Uterus (tissue), 3 donors: ENCODE measurements at regions not wholly inside any gene's neighbourhood (a gene's known extent, or its start where the extent isn't known, plus 50 kb on each side); places are given as distances from the start of the nearest gene placed in this dataset.

Source experiments
- DNase-seq, 2 donors: peaks; one replicate each; pipeline ENCODE4 v3.0.0-alpha.2; 2019 to 2020
- H3K27ac ChIP-seq, 2 donors: fragments of 200-600 bp; sonication (generic); 1 replicate in 1 of 2; 2 replicates in 1 of 2; pipeline ENCODE4 v1.5.1; 2016 to 2018
- H3K27me3 ChIP-seq, 2 donors: fragments of 200-600 bp; sonication (generic); one replicate each; pipeline ENCODE4 v1.5.1; 2018 to 2019; ENCODE audit warnings: control low read depth in 1 of 2
- H3K36me3 ChIP-seq, 2 donors: fragments of 200-600 bp; sonication (generic); one replicate each; pipeline ENCODE4 v1.5.1; 2019; ENCODE audit warnings: control low read depth in 1 of 2
- H3K4me1 ChIP-seq, 2 donors: fragments of 200-600 bp; sonication (generic); one replicate each; pipeline ENCODE4 v1.5.1; 2018 to 2019; ENCODE audit warnings: control low read depth in 1 of 2
- H3K4me3 ChIP-seq, 2 donors: fragments of 200-600 bp; sonication (generic); 1 replicate in 1 of 2; 2 replicates in 1 of 2; pipeline ENCODE4 v1.5.1; 2018 to 2019; ENCODE audit warnings: mild to moderate bottlenecking in 1 of 2
- H3K9me3 ChIP-seq, 2 donors: fragments of 200-600 bp; sonication (generic); one replicate each; pipeline ENCODE4 v1.5.1; 2019; ENCODE audit warnings: control low read depth in 1 of 2
- POLR2A ChIP-seq, 2 donors: fragments of 450-650 bp; IDR thresholded peaks; one replicate each; pipeline ENCODE4 v1.6.1; 2016; ENCODE audit warnings: antibody characterized with exemption in 2 of 2, mild to moderate bottlenecking in 1 of 2, moderate library complexity in 1 of 2
- intact Hi-C: fragments of 100-400 bp; cut with DNase I; formaldehyde crosslinking; loops from one replicate; pipeline ENCODE4 v1.15.1; 2023; ENCODE audit warnings: low total_unique reads
- TF ChIP-seq, protein P1 (sequence below), 4 experiments: fragments of 200-600 bp in 2 of 4; fragments of 450-650 bp in 2 of 4; sonication (generic) in 2 of 4; IDR thresholded peaks; one replicate each; pipeline ENCODE4 v1.5.1; 2016 to 2019; ENCODE audit warnings: antibody characterized with exemption in 4 of 4, mild to moderate bottlenecking in 2 of 4, moderate library complexity in 1 of 4
- donor health status: DM: yes; HTN: yes; CAD: no.

- no peak overlapping the region for H3K4me3 ChIP-seq
- no peaks in the 10 kb centered on the region for H3K9me3 ChIP-seq
- DNase-seq, result no peak
- intact Hi-C loops, result no loop called here
- no peaks in the 10 kb centered on the region for H3K4me1 ChIP-seq
- no peaks in the 10 kb centered on the region for H3K27me3 ChIP-seq
- no peaks in the 10 kb centered on the region for H3K36me3 ChIP-seq
- no peak for TF ChIP-seq POLR2A (IDR thresholded peaks at IDR 0.05)
- TF ChIP-seq, protein P1, sequence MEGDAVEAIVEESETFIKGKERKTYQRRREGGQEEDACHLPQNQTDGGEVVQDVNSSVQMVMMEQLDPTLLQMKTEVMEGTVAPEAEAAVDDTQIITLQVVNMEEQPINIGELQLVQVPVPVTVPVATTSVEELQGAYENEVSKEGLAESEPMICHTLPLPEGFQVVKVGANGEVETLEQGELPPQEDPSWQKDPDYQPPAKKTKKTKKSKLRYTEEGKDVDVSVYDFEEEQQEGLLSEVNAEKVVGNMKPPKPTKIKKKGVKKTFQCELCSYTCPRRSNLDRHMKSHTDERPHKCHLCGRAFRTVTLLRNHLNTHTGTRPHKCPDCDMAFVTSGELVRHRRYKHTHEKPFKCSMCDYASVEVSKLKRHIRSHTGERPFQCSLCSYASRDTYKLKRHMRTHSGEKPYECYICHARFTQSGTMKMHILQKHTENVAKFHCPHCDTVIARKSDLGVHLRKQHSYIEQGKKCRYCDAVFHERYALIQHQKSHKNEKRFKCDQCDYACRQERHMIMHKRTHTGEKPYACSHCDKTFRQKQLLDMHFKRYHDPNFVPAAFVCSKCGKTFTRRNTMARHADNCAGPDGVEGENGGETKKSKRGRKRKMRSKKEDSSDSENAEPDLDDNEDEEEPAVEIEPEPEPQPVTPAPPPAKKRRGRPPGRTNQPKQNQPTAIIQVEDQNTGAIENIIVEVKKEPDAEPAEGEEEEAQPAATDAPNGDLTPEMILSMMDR (IDR thresholded peaks at IDR 0.05), result no peak
- no peak overlapping the region for H3K27ac ChIP-seq
These were observed 101.7 kb upstream of the BMP2 start for GRCh38 chr20:6665621-6666355.

- intact Hi-C loops, result no loop called here
- Histone ChIP-seq H3K27ac (no peak overlapping the region), H3K36me3 (no peaks in the 10 kb centered on the region), H3K9me3 (no peaks in the 10 kb centered on the region), H3K27me3 (no peaks in the 10 kb centered on the region), H3K4me1 (no peaks in the 10 kb centered on the region), H3K4me3 (no peak overlapping the region)
- DNase-seq, result no peak
- TF ChIP-seq POLR2A (IDR thresholded peaks at IDR 0.05), result no peak
- TF ChIP-seq, protein P1 (IDR thresholded peaks at IDR 0.05), result no peak
These were observed 102.3 kb upstream of the BMP2 start for GRCh38 chr20:6665161-6665560.

- no peak for DNase-seq
- Histone ChIP-seq H3K9me3 (no peaks in the 10 kb centered on the region), H3K4me1 (no peaks in the 10 kb centered on the region), H3K36me3 (no peaks in the 10 kb centered on the region), H3K27ac (no peak overlapping the region), H3K4me3 (no peak overlapping the region), H3K27me3 (no peaks in the 10 kb centered on the region)
- intact Hi-C loops, result no loop called here
- TF ChIP-seq, protein P1 (IDR thresholded peaks at IDR 0.05), result no peak
- TF ChIP-seq POLR2A (IDR thresholded peaks at IDR 0.05), result no peak
These were observed 102.9 kb upstream of the BMP2 start for GRCh38 chr20:6664574-6664973.

- Histone ChIP-seq H3K27ac (no peak overlapping the region), H3K36me3 (no peaks in the 10 kb centered on the region), H3K4me1 (no peaks in the 10 kb centered on the region), H3K4me3 (no peak overlapping the region), H3K9me3 (no peaks in the 10 kb centered on the region), H3K27me3 (no peaks in the 10 kb centered on the region)
- no peak for TF ChIP-seq POLR2A (IDR thresholded peaks at IDR 0.05)
- TF ChIP-seq, protein P1 (IDR thresholded peaks at IDR 0.05), result no peak
- DNase-seq, result no peak
- intact Hi-C loops, result no loop called here
These were observed 103.6 kb upstream of the BMP2 start for GRCh38 chr20:6663751-6664388.

DNA sequence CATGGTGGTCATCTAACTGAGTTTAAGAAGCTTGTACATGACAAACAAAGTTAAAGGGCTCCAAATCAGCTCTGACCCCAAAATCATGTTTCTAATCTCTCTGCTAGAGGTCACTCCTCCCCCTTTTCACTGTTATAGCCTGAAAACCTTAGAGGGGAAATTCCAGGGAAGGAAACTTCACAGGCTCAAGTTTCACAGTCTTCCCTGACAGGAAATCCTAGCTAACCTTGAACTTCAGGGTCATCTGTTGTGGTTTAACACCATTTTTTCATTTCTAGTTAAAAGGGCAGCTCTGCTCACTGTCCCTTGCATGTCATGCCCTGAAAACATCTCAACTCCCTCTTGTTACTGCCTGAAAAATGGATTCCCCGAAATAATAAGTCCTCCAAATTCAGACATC, 104.4 kb upstream of the BMP2 start:
- no peak overlapping the region for H3K4me3 ChIP-seq
- H3K27ac ChIP-seq, result no peak overlapping the region
- no peaks in the 10 kb centered on the region for H3K4me1 ChIP-seq
- no peaks in the 10 kb centered on the region for H3K36me3 ChIP-seq
- intact Hi-C loops, result no loop called here
- H3K27me3 ChIP-seq, result no peaks in the 10 kb centered on the region
- no peak for DNase-seq
- H3K9me3 ChIP-seq, result no peaks in the 10 kb centered on the region
- TF ChIP-seq, protein P1 (IDR thresholded peaks at IDR 0.05), result no peak
- no peak for TF ChIP-seq POLR2A (IDR thresholded peaks at IDR 0.05)
